Activated T-helper 1 cell treated with anti-CD3 and anti-CD28 coated beads, Interleukin-12 subunit alpha, Interleukin-12 subunit beta, Interleukin-2, Interleukin-4 antibody, amounts not matched to agents 30 ng/mL and 10 ng/mL and 1 ng/mL, durations not matched to agents 14 hours and 24 hours and 36 hours (primary cell): ENCODE measurements at regions not wholly inside any gene's neighbourhood (a gene's known extent, or its start where the extent isn't known, plus 50 kb on each side); places are given as distances from the start of the nearest gene placed in this dataset.

Experiments
- DNase-seq: peaks from one replicate; pipeline ENCODE4 v3.0.0; 2021; ENCODE audit warnings: low spot score
- H3K27ac Mint-ChIP-seq: one replicate; pipeline ENCODE4 v1.8.0; 2021; ENCODE audit warnings: mild to moderate bottlenecking, mixed read lengths
- H3K27me3 Mint-ChIP-seq: one replicate; pipeline ENCODE4 v1.8.0; 2022; ENCODE audit warnings: mild to moderate bottlenecking, moderate library complexity, mixed read lengths; ENCODE audit not compliant: insufficient read depth
- H3K36me3 Mint-ChIP-seq: one replicate; pipeline ENCODE4 v1.8.0; 2021; ENCODE audit warnings: low read depth, mixed read lengths
- H3K4me1 Mint-ChIP-seq: one replicate; pipeline ENCODE4 v1.8.0; 2021; ENCODE audit warnings: low read depth, mixed read lengths
- H3K4me3 Mint-ChIP-seq: one replicate; pipeline ENCODE4 v1.8.0; 2021; ENCODE audit warnings: mild to moderate bottlenecking, moderate library complexity, mixed read lengths
- H3K9me3 Mint-ChIP-seq: one replicate; pipeline ENCODE4 v1.8.0; 2021; ENCODE audit warnings: mixed read lengths
- intact Hi-C: fragments of 100-400 bp; cut with micrococcal nuclease; formaldehyde crosslinking; loops from one replicate; pipeline ENCODE4 v1.15.1; 2024

GRCh38 chrX:19172741-19173140 is 50.5 kb upstream of the ADGRG2 start:
- Mint-ChIP-seq H3K27ac (no peak overlapping the region), H3K9me3 (no peaks in the 10 kb centered on the region), H3K4me1 (no peaks in the 10 kb centered on the region), H3K27me3 (peaks cover 3% of the 10 kb centered on the region), H3K4me3 (no peak overlapping the region), H3K36me3 (no peaks in the 10 kb centered on the region)
- DNase-seq, result no peak
- intact Hi-C loops, result no loop called here

DNA sequence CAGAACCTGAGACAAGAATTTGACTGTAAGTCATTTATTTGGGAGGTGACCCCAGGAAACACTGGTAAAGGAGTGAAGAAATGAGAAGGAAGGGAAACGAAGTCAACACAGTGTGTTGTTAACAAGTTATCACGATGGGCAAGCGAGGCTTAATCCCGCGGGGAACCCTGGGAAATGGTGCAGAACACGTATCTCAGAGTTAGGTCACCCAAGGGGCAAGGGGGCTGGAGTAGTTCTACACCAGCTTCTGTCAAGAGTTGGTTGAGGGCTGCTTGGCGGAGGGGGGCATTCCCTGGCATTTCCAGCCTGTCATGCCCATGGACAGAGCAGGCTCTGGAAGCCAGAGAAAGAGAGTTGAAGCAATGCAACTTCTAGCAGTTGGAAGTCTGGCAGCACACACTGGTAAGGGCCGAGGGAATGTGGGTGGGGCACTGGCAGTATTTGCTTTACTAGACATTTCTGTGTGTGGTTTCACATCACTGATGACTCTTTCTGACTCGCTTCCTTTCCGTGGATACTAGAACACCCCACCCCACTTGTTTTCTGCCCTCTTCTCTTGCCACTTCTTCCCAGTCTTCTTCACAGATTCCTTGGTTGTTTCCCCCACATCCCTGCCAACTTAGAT is 52.2 kb upstream of the ADGRG2 start:
- peaks cover 3% of the 10 kb centered on the region for H3K27me3 Mint-ChIP-seq
- H3K27ac Mint-ChIP-seq, result no peak overlapping the region
- no peak for DNase-seq
- intact Hi-C loops, result no loop called here
- H3K36me3 Mint-ChIP-seq, result no peaks in the 10 kb centered on the region
- H3K9me3 Mint-ChIP-seq, result no peaks in the 10 kb centered on the region
- H3K4me1 Mint-ChIP-seq, result no peaks in the 10 kb centered on the region
- H3K4me3 Mint-ChIP-seq, result no peak overlapping the region

DNA sequence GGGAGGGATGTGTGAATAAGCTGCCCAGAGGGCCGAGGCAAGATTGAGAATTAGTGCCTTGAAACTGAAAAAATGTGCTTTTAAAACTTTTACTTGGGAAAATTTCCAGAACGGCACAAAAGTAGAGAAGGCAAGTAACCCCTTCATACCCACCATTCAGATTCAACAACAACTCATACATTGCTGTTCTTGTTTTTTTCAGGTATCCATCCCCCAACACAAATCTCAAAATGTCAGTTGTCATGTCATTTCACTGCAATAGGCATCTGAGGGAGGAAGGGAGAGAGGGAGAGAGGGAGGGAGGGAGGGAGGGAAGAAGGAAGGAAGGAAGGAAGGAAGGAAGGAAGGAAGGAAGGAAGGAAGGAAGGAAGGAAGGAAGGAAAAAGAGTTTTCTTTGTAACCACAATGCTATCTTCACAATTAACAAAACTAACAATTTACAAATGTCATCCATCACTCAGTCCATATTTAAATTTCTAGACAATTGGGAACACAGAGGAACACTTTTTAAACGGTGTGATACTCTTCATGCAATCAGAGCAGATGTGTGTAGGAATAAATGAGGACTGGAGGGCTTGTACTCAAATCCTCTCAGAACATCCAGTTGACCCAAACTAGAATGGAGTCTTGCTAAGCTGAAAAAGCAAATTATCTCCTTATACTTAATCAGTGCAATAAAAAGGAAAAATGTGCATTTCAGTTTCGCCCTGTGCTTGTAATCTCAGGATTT is 54.8 kb upstream of the ADGRG2 start:
- intact Hi-C loops, result no loop called here

DNA sequence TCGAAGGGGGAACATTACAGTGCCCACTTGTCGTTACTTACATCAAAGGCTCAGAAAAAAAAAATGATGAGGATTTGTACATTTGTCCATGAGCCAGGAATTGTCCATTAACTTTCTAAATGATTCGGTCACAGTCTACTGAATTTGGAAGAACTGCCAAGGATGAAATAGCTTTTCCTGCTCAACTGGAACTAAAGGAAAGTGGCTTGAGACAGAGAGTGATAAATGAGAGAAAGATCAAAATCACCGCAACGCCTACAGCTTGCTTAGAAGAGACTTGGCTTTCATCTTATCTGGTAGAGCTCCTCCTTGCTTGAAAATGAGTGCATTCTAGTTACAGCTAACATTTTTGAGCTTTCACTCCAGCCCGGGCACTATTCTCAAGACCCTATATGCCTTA is 55.5 kb upstream of the ADGRG2 start:
- DNase-seq, result no peak
- no peak overlapping the region for H3K4me3 Mint-ChIP-seq
- no peaks in the 10 kb centered on the region for H3K36me3 Mint-ChIP-seq

More for the DNA sequence above, 54.8 kb upstream of the ADGRG2 start:
- Mint-ChIP-seq H3K27ac (no peak overlapping the region), H3K9me3 (no peaks in the 10 kb centered on the region), H3K4me1 (no peaks in the 10 kb centered on the region), H3K36me3 (no peaks in the 10 kb centered on the region), H3K27me3 (peaks cover 3% of the 10 kb centered on the region), H3K4me3 (no peak overlapping the region)
- no peak for DNase-seq

GRCh38 chrX:19178402-19178801 is 56.1 kb upstream of the ADGRG2 start:
- DNase-seq, result no peak
- Mint-ChIP-seq H3K27me3 (peaks cover 3% of the 10 kb centered on the region), H3K36me3 (no peaks in the 10 kb centered on the region), H3K9me3 (no peaks in the 10 kb centered on the region), H3K4me3 (no peak overlapping the region), H3K27ac (no peak overlapping the region), H3K4me1 (no peaks in the 10 kb centered on the region)
- intact Hi-C loops, result no loop called here

More for the DNA sequence above, 55.5 kb upstream of the ADGRG2 start:
- Mint-ChIP-seq H3K27me3 (peaks cover 3% of the 10 kb centered on the region), H3K27ac (no peak overlapping the region), H3K9me3 (no peaks in the 10 kb centered on the region), H3K4me1 (no peaks in the 10 kb centered on the region)
- intact Hi-C loops, result no loop called here

DNA sequence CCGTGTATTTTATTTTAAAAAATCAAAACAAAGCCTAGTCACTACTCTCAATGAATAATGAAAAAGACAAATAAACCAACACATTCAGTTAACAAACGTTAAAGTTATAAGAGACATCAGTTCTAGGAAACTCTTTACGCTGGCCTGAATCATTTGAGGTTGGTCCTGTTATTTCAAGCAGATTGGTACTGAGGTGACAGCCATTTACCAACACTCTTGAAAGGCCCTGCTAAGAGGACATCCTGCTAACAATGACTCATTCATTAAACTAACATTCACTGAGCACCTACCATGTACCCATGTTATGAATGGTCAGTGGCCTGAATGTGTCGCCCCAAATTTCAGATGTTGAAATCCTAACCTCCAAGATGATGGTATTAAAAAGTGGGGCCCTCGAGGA is 57.1 kb upstream of the ADGRG2 start:
- Mint-ChIP-seq H3K9me3 (no peaks in the 10 kb centered on the region), H3K4me1 (no peaks in the 10 kb centered on the region), H3K4me3 (no peak overlapping the region), H3K36me3 (no peaks in the 10 kb centered on the region), H3K27ac (no peak overlapping the region), H3K27me3 (no peaks in the 10 kb centered on the region)
- intact Hi-C loops, result no loop called here
- DNase-seq, result no peak

DNA sequence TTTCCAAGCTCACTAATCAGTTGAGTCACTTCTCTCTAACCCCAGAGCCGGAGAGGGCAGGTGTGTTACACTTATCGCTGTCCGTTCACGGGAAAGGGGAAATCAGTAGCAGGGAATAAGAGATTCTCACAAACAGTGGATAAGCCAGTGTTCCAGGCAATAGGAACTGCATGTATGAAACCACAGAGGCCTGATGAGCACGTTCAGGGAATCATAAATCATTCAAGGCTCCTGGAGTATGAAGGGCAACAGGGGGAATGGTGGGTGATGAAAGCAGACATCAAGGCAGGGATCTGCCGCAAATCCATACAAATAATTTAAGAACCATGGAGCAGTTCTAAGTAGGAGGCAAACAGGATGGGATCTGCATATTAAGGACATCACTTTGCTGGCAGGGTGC is 59.1 kb upstream of the ADGRG2 start:
- intact Hi-C loops, result no loop called here
- Mint-ChIP-seq H3K36me3 (no peaks in the 10 kb centered on the region), H3K4me1 (no peaks in the 10 kb centered on the region), H3K4me3 (no peak overlapping the region), H3K27me3 (no peaks in the 10 kb centered on the region), H3K27ac (no peak overlapping the region), H3K9me3 (no peaks in the 10 kb centered on the region)
- no peak for DNase-seq

DNA sequence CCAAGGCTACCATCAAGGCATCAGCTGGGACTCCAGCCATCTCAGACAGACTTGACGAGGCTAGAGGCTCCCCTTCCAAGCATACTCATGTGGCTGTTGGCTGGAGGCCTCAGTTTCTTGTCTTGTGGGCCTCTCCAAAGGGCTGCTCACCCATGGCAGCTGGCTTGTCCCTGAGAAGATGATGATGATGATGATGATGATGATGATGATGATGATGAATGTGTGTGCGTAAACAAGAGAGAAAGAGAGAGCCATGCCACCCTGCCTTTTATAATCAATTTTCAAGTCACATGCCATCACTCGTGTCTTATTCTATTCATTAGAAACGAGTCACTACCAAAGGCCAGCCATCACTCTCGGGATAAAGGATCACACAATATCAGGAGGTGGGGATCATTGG is 60.5 kb upstream of the ADGRG2 start:
- Mint-ChIP-seq H3K9me3 (no peaks in the 10 kb centered on the region), H3K27ac (no peak overlapping the region), H3K4me1 (no peaks in the 10 kb centered on the region), H3K27me3 (no peaks in the 10 kb centered on the region), H3K36me3 (no peaks in the 10 kb centered on the region), H3K4me3 (no peak overlapping the region)
- intact Hi-C loops, result no loop called here
- no peak for DNase-seq

DNA sequence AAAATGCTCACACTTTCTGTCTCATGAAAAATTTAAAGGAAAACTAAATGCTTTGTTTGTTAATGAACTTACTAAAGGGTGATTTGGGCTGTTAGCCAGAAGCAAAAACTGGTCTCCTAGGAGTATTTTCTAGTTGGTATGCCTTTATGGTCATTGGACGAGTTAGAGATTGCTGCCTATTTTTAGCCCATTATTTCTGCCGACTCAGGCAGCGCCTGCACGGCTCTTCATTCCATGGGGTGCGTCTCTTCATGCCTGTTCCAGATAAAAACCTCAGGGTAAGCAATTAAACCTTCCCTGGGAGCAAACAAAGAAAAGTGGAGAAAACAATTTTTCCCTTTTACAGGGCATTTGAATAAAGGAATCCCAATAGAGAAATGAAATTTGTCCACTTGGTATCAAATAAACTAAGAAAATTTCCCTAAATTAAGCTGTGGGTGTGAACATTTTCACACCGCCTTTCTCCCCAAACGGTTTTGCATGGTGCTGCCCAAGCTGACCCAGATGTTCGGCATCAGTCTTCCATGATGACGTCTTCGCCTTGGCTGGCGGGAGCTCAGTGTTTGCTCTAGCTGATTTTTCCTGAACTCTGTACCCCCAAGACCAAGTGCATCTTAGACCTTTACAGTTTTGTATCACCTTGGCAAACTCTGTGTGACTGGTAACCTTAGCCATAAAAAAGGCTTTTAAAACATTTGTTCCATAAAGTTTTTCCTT is 61.7 kb upstream of the ADGRG2 start:
- H3K27ac Mint-ChIP-seq, result no peak overlapping the region
- H3K4me3 Mint-ChIP-seq, result no peak overlapping the region
- H3K9me3 Mint-ChIP-seq, result no peaks in the 10 kb centered on the region
- no peaks in the 10 kb centered on the region for H3K36me3 Mint-ChIP-seq
- intact Hi-C loops, result no loop called here
- H3K4me1 Mint-ChIP-seq, result no peaks in the 10 kb centered on the region
- no peaks in the 10 kb centered on the region for H3K27me3 Mint-ChIP-seq
- DNase-seq, result no peak

DNA sequence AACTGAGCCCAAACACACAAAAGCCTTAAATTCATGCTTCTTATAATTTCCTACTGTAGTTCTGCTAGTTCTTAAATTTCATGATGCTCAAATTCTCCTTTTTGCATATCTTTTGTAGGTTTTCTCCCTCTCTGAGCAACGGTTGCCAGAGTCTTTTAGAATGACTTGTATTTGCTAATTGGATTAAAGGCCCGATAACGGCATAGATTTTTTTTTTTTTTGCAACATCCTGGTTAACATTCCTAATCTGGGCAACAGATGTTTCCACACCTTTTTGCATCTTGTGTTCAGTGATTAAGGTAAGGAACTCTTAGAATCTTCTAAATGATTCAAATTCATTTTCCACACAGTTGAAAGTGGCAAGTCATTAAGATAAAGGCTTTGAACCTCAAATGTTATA is 66.3 kb upstream of the ADGRG2 start:
- Mint-ChIP-seq H3K27ac (no peak overlapping the region), H3K27me3 (no peaks in the 10 kb centered on the region), H3K4me1 (no peaks in the 10 kb centered on the region), H3K36me3 (no peaks in the 10 kb centered on the region), H3K9me3 (peaks cover 4% of the 10 kb centered on the region), H3K4me3 (no peak overlapping the region)
- intact Hi-C loops, result no loop called here
- no peak for DNase-seq

DNA sequence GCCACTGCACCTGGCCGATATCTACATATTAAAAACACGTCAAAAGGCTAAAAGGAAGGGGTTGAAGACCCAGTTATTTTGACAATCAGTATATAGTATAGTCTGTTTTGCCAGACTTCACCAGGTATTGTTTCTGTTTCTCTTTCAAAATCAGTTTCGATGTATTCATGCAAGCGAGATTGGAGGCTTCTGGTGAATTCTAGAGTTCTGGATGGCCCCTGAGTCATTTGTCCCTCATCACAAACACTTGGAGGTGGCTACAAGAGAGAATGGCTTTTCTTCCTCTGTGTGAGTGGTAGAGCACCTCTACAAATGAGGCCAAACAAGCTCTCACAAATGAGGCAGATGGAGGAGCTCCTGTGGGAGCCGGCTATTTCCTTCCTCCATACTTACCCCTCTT is 68.6 kb upstream of the ADGRG2 start:
- no peaks in the 10 kb centered on the region for H3K27me3 Mint-ChIP-seq
- H3K9me3 Mint-ChIP-seq, result peaks cover 4% of the 10 kb centered on the region
- intact Hi-C loops, result no loop called here
- DNase-seq, result no peak
- H3K4me1 Mint-ChIP-seq, result no peaks in the 10 kb centered on the region
- no peak overlapping the region for H3K4me3 Mint-ChIP-seq
- no peaks in the 10 kb centered on the region for H3K36me3 Mint-ChIP-seq
- H3K27ac Mint-ChIP-seq, result no peak overlapping the region

GRCh38 chrX:19193565-19193964 is 71.3 kb upstream of the ADGRG2 start:
- H3K4me1 Mint-ChIP-seq, result no peaks in the 10 kb centered on the region
- H3K27ac Mint-ChIP-seq, result no peak overlapping the region
- H3K9me3 Mint-ChIP-seq, result peaks cover 4% of the 10 kb centered on the region
- H3K36me3 Mint-ChIP-seq, result no peaks in the 10 kb centered on the region
- intact Hi-C loops, result no loop called here
- DNase-seq, result no peak
- no peaks in the 10 kb centered on the region for H3K27me3 Mint-ChIP-seq
- H3K4me3 Mint-ChIP-seq, result no peak overlapping the region
